ENCODE measurements at regions not wholly inside any gene's neighbourhood (a gene's known extent, or its start where the extent isn't known, plus 50 kb on each side); places are given as distances from the start of the nearest gene placed in this dataset.

GRCh38 chr11:134488913-134489312, 76.9 kb upstream of the B3GAT1 start:
- TF ChIP-seq POLR2A (IDR thresholded peaks at IDR 0.05): no peak
- TF ChIP-seq CTCF (IDR thresholded peaks at IDR 0.05): no peak

Measured in right lobe of liver (tissue), 4 donors.